GM18507 (cell line): ENCODE measurements at regions not wholly inside any gene's neighbourhood (a gene's known extent, or its start where the extent isn't known, plus 50 kb on each side); places are given as distances from the start of the nearest gene placed in this dataset.
"Not testable (repeated sequence)": the region's sequence is repeated elsewhere in the genome, so short reads cannot be mapped to it uniquely, and the experiment has no call there.

Experiments
- DNase-seq: peaks from one replicate; pipeline ENCODE4 v3.0.0; 2011; ENCODE audit warnings: low read depth; ENCODE audit not compliant: insufficient read length; ENCODE audit errors: extremely low spot score
- FAIRE-seq: peaks from 2 replicates; lab custom pipeline; 2011; peaks lifted over from hg19 to GRCh38; lab: Jason Lieb, UNC

DNA sequence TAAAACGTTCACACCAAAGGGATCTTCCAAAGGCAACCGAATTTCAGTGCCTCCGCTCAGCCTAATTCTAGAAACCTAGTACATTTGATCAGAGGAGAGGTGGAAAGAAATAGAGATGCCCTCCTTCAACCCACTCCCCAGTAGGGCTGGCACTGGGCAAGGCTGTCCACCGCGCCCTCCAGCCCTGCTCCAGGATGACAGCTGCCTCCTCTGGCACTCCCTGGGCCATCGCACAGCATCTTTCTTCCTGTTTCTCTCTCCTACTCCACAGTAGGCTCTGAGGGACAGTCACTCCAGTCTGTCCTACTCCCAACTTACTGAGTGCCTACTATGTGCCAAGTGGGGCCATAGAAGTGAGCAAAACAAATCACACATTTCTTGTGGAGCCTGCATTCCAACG, 226.2 kb downstream of the SKIDA1 start:
- no peak for FAIRE-seq
- DNase-seq, result no peak

DNA sequence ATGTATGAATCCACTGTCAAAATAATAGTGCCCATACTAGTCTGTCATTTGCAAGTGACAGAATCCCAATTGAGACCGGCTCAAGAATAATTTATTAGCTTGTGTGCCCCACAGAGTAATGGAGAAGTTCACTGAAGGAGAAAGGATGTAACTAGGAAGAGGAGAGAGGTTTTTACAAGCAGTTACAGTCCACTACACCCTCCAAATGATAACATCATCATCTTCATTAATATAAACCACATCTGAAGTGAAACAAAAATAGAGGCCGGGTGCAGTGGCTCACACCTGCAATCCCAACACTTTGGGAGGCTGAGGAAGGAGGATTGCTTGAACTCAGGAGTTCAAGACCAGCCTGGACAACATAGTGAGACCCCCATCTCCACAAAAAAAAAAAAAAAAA, 226.8 kb downstream of the SKIDA1 start:
- DNase-seq (no peak), FAIRE-seq (no peak)

DNA sequence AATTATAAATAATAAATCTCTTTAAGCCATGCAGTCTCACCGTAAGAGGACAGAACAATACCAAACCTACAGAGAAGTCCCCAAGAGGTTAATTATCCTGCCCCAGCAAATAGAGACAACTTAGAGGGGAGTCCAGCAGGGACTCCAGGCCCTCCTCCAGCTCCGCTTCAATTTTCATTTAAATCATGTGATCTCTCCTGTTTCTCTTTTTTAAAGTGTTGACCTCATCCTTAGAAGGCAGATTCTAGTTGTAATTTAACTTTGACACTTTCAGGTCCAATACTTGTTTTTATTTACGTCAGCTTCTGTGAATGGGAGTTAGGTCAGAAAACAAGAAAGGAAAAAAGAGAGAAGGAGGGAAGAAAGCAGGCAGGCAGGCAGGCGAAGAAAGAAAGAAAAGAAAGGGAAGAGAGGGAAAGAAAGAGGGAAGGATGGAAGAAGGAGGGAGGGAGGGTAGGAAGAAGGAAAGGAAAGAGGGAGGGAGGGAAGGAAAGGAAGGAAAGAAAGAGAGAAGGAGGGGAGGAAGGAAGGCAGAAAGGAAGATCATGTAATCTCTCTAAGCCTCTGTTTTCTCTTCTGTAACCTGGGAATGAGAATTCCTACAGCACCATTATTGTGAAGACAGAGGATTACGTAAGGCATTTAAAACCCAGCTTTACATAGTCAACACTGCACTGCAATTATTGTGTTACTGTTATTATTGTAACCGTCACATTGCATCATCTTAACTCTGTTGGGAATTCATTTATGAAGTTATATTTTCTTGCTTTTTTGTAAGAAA, 227.7 kb downstream of the SKIDA1 start:
- FAIRE-seq (no peak), DNase-seq (no peak)

DNA sequence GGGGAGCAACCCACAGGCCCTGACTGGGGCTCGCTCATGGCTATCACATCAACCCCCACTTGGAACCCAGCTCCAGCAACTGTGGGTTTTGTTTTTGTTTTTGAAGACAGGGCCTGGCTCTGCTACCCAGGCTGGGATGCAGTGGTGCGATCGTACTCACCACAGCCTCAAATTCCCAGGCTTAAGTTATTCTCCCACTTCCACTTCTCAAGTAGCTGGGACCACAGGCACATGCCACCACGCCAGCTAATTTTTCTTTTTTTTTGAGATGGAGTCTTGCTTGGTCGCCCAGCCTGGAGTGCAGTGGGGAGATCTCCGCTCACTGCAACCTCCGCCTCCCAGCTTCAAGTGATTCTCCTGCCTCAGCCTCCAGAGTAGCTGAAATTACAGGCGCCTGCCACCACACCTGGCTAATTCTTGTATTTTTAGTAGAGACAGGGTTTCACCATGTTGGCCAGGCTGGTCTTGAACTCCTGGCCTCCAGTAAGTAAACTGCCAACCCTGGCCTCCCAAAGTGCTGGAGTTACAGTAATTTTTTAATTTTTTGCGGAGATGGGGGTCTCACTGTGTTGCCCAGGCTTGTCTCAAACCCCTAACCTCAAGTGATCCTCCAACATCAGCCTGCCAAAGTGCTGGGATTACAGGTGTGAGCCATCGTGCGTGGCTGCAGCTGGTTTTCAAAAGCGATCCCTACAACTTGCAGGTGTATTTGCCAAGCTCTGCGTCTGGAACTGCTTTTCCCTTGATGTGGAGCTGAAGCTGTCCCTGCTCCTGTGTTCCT, 228.7 kb downstream of the SKIDA1 start:
- FAIRE-seq (no peak), DNase-seq (no peak)

DNA sequence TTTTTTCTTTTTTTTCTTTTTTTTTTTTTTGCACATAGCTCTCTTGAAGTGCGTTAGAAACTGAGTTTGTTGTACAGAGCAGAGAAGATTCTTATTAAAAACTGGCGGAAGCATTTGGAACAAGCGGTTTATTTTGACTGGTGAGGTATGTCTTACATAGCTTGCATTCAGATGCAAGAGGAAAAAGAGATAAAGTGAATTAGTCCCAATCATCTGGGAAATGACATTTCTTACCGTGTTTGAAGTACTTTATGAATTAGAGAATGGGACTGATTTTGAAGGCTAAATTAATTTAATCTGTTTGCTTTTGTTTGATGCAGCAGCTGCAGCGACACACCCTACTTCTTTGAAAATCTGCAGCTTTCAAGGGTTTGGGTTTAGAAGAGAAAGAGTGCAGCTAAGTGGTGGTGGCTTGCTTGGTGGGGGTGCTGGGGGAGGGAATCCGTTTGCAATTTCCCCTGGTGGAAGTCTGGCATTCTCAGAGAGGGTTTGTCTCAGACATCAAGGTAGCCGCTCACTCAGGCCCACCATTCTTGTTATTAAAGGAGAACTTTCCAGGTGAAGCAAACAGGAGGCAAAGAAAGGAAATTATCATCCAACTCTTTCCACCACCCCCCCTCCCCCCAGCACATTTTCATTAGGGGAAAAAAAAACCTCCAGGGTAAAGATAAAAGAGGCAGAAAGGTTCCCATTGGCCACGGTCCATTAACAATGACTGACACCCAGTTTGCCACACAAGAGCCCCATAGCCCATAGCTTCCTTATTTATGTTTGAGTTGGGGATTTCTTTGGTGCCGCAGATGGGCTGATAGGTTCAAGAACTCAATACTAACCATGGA, 231.7 kb downstream of the SKIDA1 start:
- FAIRE-seq (no peak), DNase-seq (no peak)

DNA sequence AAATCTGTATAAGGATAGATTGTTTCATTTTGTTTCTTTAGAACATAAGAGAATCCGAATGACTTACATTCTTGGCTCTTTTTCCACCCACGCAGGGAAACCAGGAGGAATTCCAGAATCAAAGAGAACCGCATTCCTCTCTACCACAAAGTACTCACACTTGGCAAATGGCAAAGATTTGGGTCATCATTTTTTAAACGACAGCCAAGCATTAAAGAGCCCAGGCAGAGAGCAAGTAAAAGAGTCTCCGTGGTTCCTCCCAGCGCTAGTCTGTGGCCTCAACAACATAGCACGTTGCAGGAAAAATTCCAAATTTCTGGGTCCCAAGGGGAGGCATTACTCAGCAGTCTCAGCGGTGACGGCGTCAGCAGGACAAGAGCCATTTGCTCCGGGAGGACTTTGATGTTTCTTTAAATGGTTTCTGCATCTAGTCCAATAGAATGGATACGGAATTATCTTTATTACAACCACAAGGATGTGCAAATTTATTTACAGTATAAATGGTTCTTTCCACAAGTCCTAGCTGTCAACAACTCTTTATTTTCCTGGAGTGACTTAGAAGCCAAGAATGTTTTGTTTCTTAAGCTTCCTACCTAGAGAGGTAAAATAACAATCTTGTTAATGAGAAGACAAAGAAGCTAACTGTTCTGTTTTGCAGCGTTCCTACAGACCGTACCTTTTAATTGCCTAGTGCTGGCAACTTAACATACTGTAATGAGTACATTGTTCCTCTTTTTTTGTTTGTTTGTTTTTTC, 232.5 kb downstream of the SKIDA1 start:
- FAIRE-seq, result no peak
- DNase-seq, result no peak

DNA sequence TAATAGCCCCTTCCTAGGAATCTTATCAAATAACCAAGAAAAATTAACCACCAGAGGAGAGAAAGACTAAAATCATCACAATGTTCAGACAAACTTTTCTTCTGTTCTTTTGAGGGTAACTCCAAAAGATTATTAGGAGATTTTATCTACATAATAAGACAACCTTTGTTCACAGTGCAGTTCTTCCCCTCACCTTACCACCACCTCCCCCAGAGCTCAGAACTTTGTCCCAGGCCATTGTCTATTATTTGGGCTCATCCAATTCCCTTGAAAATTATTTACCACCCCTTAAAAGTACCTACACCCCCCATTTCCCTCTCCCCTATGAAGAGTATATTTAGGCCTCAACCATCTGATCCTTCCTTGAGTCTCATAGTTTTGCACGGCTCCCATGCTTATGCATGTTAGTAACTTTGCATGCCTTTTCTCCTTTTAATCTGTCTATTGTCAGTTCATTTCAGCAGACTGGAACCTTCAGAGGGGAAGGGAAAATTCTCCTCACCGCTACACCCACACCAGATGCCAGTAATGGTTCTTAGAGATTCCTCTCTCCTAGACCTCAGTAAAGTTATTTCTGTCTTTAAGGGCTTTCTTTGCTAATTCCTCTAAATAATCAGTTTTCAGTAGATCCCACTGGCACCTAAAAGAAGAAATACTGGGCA, 234.9 kb downstream of the SKIDA1 start:
- DNase-seq (no peak), FAIRE-seq (no peak)

DNA sequence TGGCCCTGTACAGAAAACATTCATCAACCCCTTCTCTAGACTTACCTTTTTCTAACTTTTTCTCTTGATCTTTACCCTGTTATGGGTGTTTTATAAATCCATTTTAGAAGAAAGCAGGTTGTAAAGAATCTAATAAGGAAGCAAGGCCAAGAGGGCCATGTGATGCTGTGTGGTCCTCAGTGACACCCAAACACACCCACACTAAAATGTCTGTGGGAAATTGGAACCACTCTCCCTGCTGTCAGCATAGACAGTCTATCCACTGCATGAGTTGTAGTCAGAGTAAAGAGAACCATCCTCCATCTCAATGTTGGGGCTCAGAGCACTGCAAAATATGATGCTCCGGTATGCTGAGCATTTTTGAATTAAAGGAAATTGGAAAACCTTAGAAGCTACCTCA, 235.5 kb downstream of the SKIDA1 start:
- FAIRE-seq (no peak), DNase-seq (no peak)

DNA sequence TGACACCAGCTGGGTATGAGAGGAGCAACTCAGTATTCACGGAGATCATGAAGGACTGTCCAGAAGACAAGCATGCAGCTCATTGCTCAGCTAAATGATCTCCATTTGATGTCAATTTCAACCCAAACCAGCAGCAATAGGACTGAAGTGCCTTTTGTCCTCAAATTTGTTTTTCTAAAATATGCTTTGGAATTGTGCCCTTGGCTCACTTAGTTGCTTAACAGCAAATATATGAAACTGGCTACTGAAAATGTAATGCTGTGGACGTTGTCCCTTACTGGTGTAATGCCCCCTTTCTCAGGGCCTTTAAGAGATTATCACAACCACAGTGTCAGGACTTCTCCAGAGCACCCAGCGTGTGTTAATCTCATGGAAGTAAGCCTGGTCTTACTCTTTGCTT, 236.2 kb downstream of the SKIDA1 start:
- no peak for FAIRE-seq
- no peak for DNase-seq

DNA sequence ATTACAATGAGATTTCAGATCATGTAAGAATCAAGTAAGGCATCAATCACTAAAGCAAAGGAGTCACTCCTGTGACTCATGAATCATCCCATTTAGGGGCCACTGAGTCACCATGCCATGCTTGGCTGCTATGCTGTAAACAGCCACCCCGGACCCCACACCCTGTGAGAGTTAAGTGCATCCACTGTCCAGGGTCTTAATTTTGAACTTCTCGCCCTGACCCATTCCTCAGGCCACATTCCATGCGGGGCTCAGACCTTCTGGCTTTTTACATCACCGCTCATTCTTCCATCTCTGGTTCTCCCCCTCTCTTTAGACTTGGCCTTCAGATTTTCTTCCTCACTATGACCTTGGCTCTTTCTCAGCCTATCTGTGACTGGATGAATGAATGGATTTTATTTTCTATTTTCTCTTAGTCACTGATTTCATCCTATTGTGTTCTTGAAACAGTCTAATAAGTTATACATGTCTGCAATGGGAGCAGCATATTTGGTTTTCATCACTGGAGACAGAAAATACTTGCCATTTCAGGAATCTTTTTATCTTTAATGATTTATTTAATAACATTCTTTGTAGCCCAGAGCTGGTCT, 239.6 kb downstream of the SKIDA1 start:
- DNase-seq, result no peak

DNA sequence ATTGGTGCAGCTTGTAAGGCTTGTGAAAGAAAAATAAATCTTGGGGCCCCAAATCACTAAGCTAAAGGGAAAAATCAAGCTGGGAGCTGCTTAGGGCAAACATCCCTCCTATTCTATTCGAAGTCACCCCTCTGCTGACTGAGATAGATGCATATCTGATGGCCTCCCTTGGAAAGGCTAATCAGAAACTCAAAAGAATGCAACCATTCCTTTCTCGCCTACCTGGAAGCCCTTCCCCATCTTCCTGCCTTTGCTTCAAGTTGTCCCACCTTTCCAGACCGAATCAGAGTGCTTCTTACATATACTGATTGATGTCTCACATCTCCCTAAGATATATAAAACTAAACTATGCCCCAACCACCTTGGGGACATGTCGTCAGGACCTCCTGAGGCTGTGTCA, 240.3 kb downstream of the SKIDA1 start:
- no peak for FAIRE-seq
- no peak for DNase-seq

More for the DNA sequence above, 239.6 kb downstream of the SKIDA1 start:
- no peak for FAIRE-seq

DNA sequence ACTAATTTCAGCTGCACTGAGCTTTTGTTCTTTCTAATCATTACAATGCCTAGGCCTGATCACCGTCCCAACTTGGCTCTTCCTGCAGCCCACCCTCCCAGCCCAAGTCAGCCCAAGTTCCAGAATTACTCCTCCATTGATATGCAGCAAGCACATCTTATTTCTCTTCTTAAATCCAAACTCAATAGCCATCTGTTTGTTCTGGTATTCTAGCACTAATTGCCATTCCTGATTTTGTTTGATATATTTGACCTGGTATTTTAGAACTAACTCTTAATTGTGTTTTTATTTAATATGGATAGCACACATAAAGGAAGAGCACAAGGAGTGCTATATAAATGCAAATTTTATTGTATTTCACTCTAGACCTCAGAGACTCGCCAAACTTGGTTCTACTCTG, 241.2 kb downstream of the SKIDA1 start:
- DNase-seq (no peak), FAIRE-seq (no peak)

DNA sequence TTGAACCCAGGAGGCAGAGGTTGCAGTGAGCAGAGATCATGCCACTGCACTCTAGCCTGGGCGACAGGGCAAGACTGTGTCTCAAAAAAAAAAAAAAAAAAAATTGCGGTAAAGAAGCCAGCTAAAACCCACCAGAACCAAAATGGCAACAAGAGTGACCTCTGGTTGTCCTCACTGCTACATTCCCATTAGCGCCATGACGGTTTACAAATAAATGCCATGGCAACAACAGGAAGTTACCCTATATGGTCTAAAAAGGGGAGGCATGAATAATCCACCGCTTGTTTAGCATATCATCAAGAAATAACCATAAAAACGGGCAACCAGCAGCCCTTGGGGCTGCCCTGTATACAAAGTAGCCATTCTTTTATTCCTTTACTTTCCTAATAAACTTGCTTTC, 242.4 kb downstream of the SKIDA1 start:
- not testable (repeated sequence) for DNase-seq, FAIRE-seq

DNA sequence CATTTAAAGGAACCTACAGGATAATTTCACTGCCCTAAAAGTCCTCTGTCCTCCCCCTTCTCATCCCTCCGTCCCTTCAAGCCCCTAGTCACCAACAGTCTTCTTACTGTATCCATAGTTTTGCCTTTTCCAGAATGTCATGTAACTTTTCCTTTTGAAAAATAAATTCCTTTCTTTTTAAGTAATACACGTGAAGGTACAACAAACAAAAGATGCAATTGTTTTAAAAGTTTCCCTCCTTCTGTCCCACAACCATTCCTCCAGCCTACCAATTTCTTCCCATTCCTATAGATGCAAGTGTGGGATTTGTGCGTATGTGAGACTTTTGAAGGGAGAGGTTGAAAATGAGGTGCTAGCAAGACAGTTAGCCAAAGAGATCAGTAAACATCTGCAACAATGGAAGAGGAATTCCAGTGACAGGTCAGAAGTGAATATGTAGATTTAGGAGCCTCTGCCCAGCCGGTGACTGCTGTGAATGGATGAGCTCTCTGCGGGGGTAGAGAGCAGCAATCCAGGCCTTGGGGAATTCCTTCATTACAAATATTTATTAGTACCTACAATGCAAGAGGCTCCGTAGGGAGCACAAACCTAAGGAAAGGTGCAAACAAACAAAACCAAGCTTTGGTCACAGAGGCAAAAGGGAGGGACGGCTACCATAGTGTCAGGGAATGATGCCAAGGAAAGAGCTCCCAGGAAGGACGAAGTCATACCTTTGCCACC, 243.6 kb downstream of the SKIDA1 start:
- DNase-seq (no peak), FAIRE-seq (no peak)

DNA sequence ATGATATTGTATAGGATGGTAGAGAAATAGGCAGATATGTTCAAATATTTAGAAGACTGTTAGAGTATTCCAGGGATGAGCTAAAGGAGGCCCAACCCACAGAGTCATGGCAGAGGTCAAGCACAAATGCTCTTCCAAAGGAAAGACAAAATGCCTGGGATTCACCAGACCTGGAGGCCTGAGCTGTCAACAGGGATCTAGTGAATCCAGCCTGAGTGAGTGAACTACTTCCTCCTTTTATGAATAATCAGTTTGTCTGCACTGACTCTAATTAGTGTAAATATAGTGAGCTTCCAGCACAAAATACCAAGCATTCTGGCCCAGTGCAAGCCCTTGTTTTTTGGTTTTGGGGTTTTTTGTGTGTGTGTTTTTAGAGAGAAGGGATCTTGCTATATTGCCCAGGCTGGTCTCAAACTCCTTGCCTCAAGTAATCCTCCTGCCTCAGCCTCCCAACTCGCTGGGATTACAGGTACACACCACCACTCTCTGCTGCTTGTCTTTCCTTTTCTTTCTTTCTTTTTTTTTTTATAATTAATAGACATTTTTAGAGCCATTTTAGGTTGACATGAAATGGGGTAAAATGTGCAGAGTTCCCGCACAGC, 244.4 kb downstream of the SKIDA1 start:
- no peak for FAIRE-seq
- DNase-seq, result no peak

DNA sequence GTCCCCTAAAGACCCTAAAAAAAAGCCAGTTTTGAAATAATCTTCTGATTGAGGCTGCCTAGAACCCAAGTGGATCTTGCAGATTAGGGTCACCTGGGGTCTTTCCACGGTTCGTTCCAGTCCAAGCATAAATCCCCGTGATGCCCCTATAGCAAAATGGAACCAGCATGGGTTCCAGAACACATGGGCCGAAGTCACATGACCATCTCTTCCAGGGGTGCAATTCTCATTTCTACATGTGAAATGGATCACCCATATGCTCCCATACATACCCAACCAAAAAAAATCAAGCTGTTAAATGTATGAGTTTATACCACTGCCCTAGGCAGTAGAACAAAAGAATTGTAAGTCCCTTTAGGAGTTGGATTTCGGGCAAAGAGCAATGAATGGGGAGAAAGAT, 245.4 kb downstream of the SKIDA1 start:
- FAIRE-seq, result no peak

DNA sequence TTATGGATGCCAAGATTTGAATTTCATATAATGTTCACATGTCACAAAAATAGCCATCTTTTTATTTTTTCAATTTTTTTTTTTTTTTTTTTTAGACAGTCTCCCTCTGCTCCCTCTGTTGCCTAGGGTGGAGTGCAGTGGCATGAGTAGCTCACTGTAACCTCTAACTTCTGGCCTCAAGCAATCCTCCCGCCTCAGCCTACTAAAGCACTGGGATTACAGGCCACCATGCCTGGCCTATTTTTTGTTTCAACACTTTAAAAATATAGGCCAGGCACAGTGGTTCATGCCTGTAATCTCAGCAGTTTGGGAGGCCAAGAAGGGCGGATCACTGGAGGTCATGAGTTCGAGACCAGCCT, 246.3 kb downstream of the SKIDA1 start:
- no peak for DNase-seq
- FAIRE-seq, result no peak

More for the DNA sequence above, 245.4 kb downstream of the SKIDA1 start:
- no peak for DNase-seq
